HepG2 (cell line): ENCODE measurements at regions not wholly inside any gene's neighbourhood (a gene's known extent, or its start where the extent isn't known, plus 50 kb on each side); places are given as distances from the start of the nearest gene placed in this dataset.

ENCODE experiments used
- BCL6 ChIP-seq: IDR thresholded peaks from 2 replicates; pipeline ENCODE4 v1.6.1; 2016; ENCODE audit warnings: missing genetic modification reagents, missing compliant biosample characterization
- BORCS8-MEF2B ChIP-seq: sonication (generic); formaldehyde crosslinking; IDR thresholded peaks from 2 replicates; pipeline ENCODE4 v1.8.0; 2022; ENCODE audit warnings: mild to moderate bottlenecking, missing genetic modification reagents
- CEBPG ChIP-seq: IDR thresholded peaks from 2 replicates; pipeline ENCODE4 v1.6.1; 2016
- CREB3 ChIP-seq: sonication (generic); formaldehyde crosslinking; IDR thresholded peaks from 2 replicates; pipeline ENCODE4 v1.5.0; 2020; ENCODE audit warnings: missing genetic modification reagents
- CTCF ChIP-seq: sonication (generic); formaldehyde crosslinking; IDR thresholded peaks from 2 replicates; pipeline ENCODE4 v1.5.0; 2020; ENCODE audit warnings: mild to moderate bottlenecking, missing genetic modification reagents, moderate library complexity
- HINFP ChIP-seq: sonication (generic); formaldehyde crosslinking; IDR thresholded peaks from 2 replicates; pipeline ENCODE4 v1.4.0; 2020; ENCODE audit warnings: low read depth, mild to moderate bottlenecking, missing genetic modification reagents
- LBX2 ChIP-seq: sonication (generic); formaldehyde crosslinking; IDR thresholded peaks from 2 replicates; pipeline ENCODE4 v1.5.0; 2020; ENCODE audit warnings: missing genetic modification reagents, mild to moderate bottlenecking, borderline replicate concordance
- MATR3 ChIP-seq: sonication (generic); formaldehyde crosslinking; IDR thresholded peaks from 2 replicates; pipeline ENCODE4 v1.4.0; 2020; ENCODE audit warnings: missing genetic modification reagents
- MEF2D ChIP-seq: sonication (generic); formaldehyde crosslinking; IDR thresholded peaks from 2 replicates; pipeline ENCODE4 v1.5.1; 2020; ENCODE audit warnings: mild to moderate bottlenecking, missing genetic modification reagents
- NPAS2 ChIP-seq: sonication (generic); formaldehyde crosslinking; IDR thresholded peaks from 2 replicates; pipeline ENCODE4 v1.8.0; 2022; ENCODE audit warnings: mild to moderate bottlenecking, missing genetic modification reagents, borderline replicate concordance
- SMYD3 ChIP-seq: sonication (generic); formaldehyde crosslinking; IDR thresholded peaks from 2 replicates; pipeline ENCODE4 v1.8.1; 2023; ENCODE audit warnings: mild to moderate bottlenecking, missing genetic modification reagents
- SOX13 ChIP-seq, 3 experiments: fragments of 450-650 bp in 1 of 3; sonication (generic) in 1 of 3; formaldehyde crosslinking in 1 of 3; IDR thresholded peaks in 2 of 3; conservative IDR thresholded peaks in 1 of 3; 2 replicates each; pipeline versions ENCODE4 v1.5.0 to v1.6.1; 2016 to 2020; ENCODE audit warnings: antibody characterized with exemption in 1 of 3, mild to moderate bottlenecking in 1 of 3, missing compliant biosample characterization in 1 of 3, missing genetic modification reagents in 1 of 3, moderate library complexity in 1 of 3
- TCF12 ChIP-seq, 2 experiments: fragments of 450-650 bp in 1 of 2; sonication (generic) in 1 of 2; formaldehyde crosslinking in 1 of 2; IDR thresholded peaks; 2 replicates each; pipeline versions ENCODE4 v1.6.1 to v1.8.0; 2017 to 2022; ENCODE audit warnings: antibody characterized with exemption in 1 of 2, mild to moderate bottlenecking in 1 of 2, missing genetic modification reagents in 1 of 2, moderate library complexity in 1 of 2
- TFAP4 ChIP-seq: sonication (generic); IDR thresholded peaks from 2 replicates; pipeline ENCODE4 v1.6.1; 2016; ENCODE audit warnings: low read depth, borderline replicate concordance
- THAP11 ChIP-seq: IDR thresholded peaks from 2 replicates; pipeline ENCODE4 v1.6.1; 2016; ENCODE audit warnings: missing biosample characterization, missing genetic modification reagents
- ZBTB43 ChIP-seq: sonication (generic); formaldehyde crosslinking; conservative IDR thresholded peaks from 2 replicates; pipeline ENCODE4 v1.4.0; 2020; ENCODE audit warnings: missing genetic modification reagents
- ZFP41 ChIP-seq: sonication (generic); formaldehyde crosslinking; IDR thresholded peaks from 2 replicates; pipeline ENCODE4 v1.4.0; 2020; ENCODE audit warnings: mild to moderate bottlenecking, missing genetic modification reagents, borderline replicate concordance
- ZNF670 ChIP-seq: sonication (generic); formaldehyde crosslinking; IDR thresholded peaks from 2 replicates; pipeline ENCODE4 v1.8.0; 2022; ENCODE audit warnings: mild to moderate bottlenecking, missing genetic modification reagents, borderline replicate concordance

- peak; percentile 61 for TF ChIP-seq ZBTB43 (CRISPR knock-in tag)
- TF ChIP-seq THAP11 (CRISPR knock-in tag), result peak; percentile 74
- TF ChIP-seq CEBPG (CRISPR knock-in tag), result peak; percentile 95
- TF ChIP-seq BORCS8-MEF2B (CRISPR knock-in tag), result no peak; the same call in 1 of the 2 replicates
- TF ChIP-seq CTCF (CRISPR knock-in tag), result 0 out of 2 replicates have a peak, but pooled peaks have one; percentile 6
- peak; percentile 74 for TF ChIP-seq TFAP4
- TF ChIP-seq CREB3 (CRISPR knock-in tag), result no peak
- no peak for TF ChIP-seq MATR3 (CRISPR knock-in tag)
- 0 out of 2 replicates have a peak, but pooled peaks have one; percentile 38 for TF ChIP-seq LBX2 (CRISPR knock-in tag)
- TF ChIP-seq NPAS2 (CRISPR knock-in tag), result no peak
- peak; percentile 78 for TF ChIP-seq BCL6 (CRISPR knock-in tag)
- peak; percentile 91 for TF ChIP-seq SOX13 (IDR thresholded peaks at IDR 0.05)
- peak in 1 of 2 experiments; percentile 98; a peak in 2 of 4 replicates for TF ChIP-seq SOX13 (CRISPR knock-in tag; conservative IDR thresholded peaks at IDR 0.05 in 1 of 2, IDR thresholded peaks at IDR 0.05 in 1 of 2)
- TF ChIP-seq MEF2D (CRISPR knock-in tag), result peak; percentile 64; the same call in 1 of the 2 replicates
- TF ChIP-seq TCF12 (IDR thresholded peaks at IDR 0.05), result no peak
- peak; percentile 86 for TF ChIP-seq TCF12 (CRISPR knock-in tag; IDR thresholded peaks at IDR 0.05)
- 0 out of 2 replicates have a peak, but pooled peaks have one; percentile 51 for TF ChIP-seq HINFP (CRISPR knock-in tag)
- TF ChIP-seq ZNF670 (CRISPR knock-in tag), result peak; percentile 75; the same call in 1 of the 2 replicates
- TF ChIP-seq ZFP41 (CRISPR knock-in tag), result no peak
- 0 out of 2 replicates have a peak, but pooled peaks have one; percentile 57 for TF ChIP-seq SMYD3 (CRISPR knock-in tag)
Measured at GRCh38 chr14:23883684-23884540, 69.7 kb upstream of the DHRS4 start (continued).
